Fibroblast of lung (primary cell): ENCODE measurements at regions not wholly inside any gene's neighbourhood (a gene's known extent, or its start where the extent isn't known, plus 50 kb on each side); places are given as distances from the start of the nearest gene placed in this dataset.

ENCODE experiments used
- DNase-seq, 2 donors: peaks; one replicate each; pipeline versions ENCODE4 v3.0.0 to v3.0.0-alpha.2; 2010; ENCODE audit warnings: low read depth in 2 of 2
- H2AFZ ChIP-seq: 2 replicates; pipeline ENCODE4 v1.5.1; 2012; ENCODE audit warnings: low read length, control low read depth, inconsistent platforms
- H3K27ac ChIP-seq: 2 replicates; pipeline ENCODE4 v1.5.1; 2011; ENCODE audit warnings: low read length, control low read depth; ENCODE audit not compliant: insufficient read depth
- H3K27me3 ChIP-seq: 2 replicates; pipeline ENCODE4 v1.5.1; 2011; ENCODE audit warnings: mild to moderate bottlenecking, low read length; ENCODE audit not compliant: control insufficient read depth, insufficient read depth
- H3K36me3 ChIP-seq: 2 replicates; pipeline ENCODE4 v1.5.1; 2011; ENCODE audit warnings: low read length; ENCODE audit not compliant: control insufficient read depth, insufficient read depth
- H3K4me1 ChIP-seq: 2 replicates; pipeline ENCODE4 v1.5.1; 2011; ENCODE audit warnings: low read length; ENCODE audit not compliant: control insufficient read depth, insufficient read depth; ENCODE audit errors: extremely low read depth
- H3K4me2 ChIP-seq: 2 replicates; pipeline ENCODE4 v1.5.1; 2011; ENCODE audit warnings: low read length, control low read depth; ENCODE audit not compliant: insufficient read depth; ENCODE audit errors: extremely low read depth
- H3K4me3 ChIP-seq, 4 experiments: fragments of 200-600 bp in 1 of 4; sonication (generic) in 1 of 4; replicated peaks in 1 of 4; 2 replicates each; pipeline ENCODE4 v1.5.1; 2011 to 2016; ENCODE audit warnings: low read length in 4 of 4, low read depth in 3 of 4, mild to moderate bottlenecking in 3 of 4, control low read depth in 2 of 4, inconsistent platforms in 1 of 4, mixed read lengths in 1 of 4; ENCODE audit not compliant: insufficient read depth in 1 of 4; ENCODE audit errors: control extremely low read depth in 1 of 4
- H3K79me2 ChIP-seq: 2 replicates; pipeline ENCODE4 v1.5.1; 2012; ENCODE audit warnings: mild to moderate bottlenecking, low read length, inconsistent platforms; ENCODE audit not compliant: control insufficient read depth, insufficient read depth
- H3K9ac ChIP-seq: 2 replicates; pipeline ENCODE4 v1.5.1; 2011; ENCODE audit warnings: mild to moderate bottlenecking, low read length, control low read depth; ENCODE audit not compliant: insufficient read depth
- H3K9me3 ChIP-seq: 2 replicates; pipeline ENCODE4 v1.5.1; 2012; ENCODE audit warnings: low read depth, low read length; ENCODE audit not compliant: control insufficient read depth, insufficient read depth
- H4K20me1 ChIP-seq: 2 replicates; pipeline ENCODE4 v1.5.1; 2011; ENCODE audit warnings: low read length; ENCODE audit not compliant: control insufficient read depth, insufficient read depth; ENCODE audit errors: extremely low read depth
- CTCF ChIP-seq, 2 donors: IDR thresholded peaks in 1 of 2; conservative IDR thresholded peaks in 1 of 2; 1 replicate in 1 of 2; 2 replicates in 1 of 2; pipeline ENCODE4 v1.5.1; 2011 to 2012; ENCODE audit warnings: low read length in 2 of 2, control low read depth in 1 of 2, inconsistent platforms in 1 of 2, low read depth in 1 of 2, mild to moderate bottlenecking in 1 of 2
- EZH2 ChIP-seq: IDR thresholded peaks from 2 replicates; pipeline ENCODE4 v1.5.1; 2012; ENCODE audit warnings: low read length, control low read depth, mild to moderate bottlenecking; ENCODE audit errors: missing control alignments

GRCh38 chr16:50997679-50998078, 153.4 kb downstream of the SALL1 start:
- Histone ChIP-seq H3K9me3 (no peaks in the 10 kb centered on the region), H3K79me2 (no peaks in the 10 kb centered on the region), H3K27me3 (no peaks in the 10 kb centered on the region), H2AFZ (no peak overlapping the region), H3K36me3 (no peaks in the 10 kb centered on the region), H4K20me1 (no peaks in the 10 kb centered on the region), H3K27ac (no peak overlapping the region), H3K4me3 (no peak overlapping the region), H3K9ac (no peak overlapping the region), H3K4me2 (no peak overlapping the region), H3K4me1 (no peaks in the 10 kb centered on the region)
- DNase-seq: no peak
- no peak for TF ChIP-seq EZH2
- no peak for TF ChIP-seq CTCF (conservative IDR thresholded peaks at IDR 0.05 in 1 of 2, IDR thresholded peaks at IDR 0.05 in 1 of 2; ENCODE audit: low read depth in 1 of 2, low read length in 2 of 2)

- Histone ChIP-seq H3K9ac (no peak overlapping the region), H3K27ac (no peak overlapping the region), H3K79me2 (no peaks in the 10 kb centered on the region), H3K4me1 (no peaks in the 10 kb centered on the region), H3K4me3 (no peak overlapping the region), H3K36me3 (no peaks in the 10 kb centered on the region), H3K4me2 (no peak overlapping the region), H4K20me1 (no peaks in the 10 kb centered on the region), H2AFZ (no peak overlapping the region), H3K9me3 (no peaks in the 10 kb centered on the region), H3K27me3 (no peaks in the 10 kb centered on the region)
- DNase-seq: no peak
- TF ChIP-seq CTCF (conservative IDR thresholded peaks at IDR 0.05 in 1 of 2, IDR thresholded peaks at IDR 0.05 in 1 of 2; ENCODE audit: low read depth in 1 of 2, low read length in 2 of 2) (no peak), EZH2 (no peak)
Observed at GRCh38 chr16:50996830-50997186, 154.3 kb downstream of the SALL1 start.

- no peak overlapping the region for H3K4me3 ChIP-seq
- H3K9me3 ChIP-seq: no peaks in the 10 kb centered on the region
- TF ChIP-seq CTCF (conservative IDR thresholded peaks at IDR 0.05 in 1 of 2, IDR thresholded peaks at IDR 0.05 in 1 of 2; ENCODE audit: low read depth in 1 of 2, low read length in 2 of 2) (no peak), EZH2 (no peak)
- no peak for DNase-seq
- no peak overlapping the region for H3K9ac ChIP-seq
- no peaks in the 10 kb centered on the region for H3K27me3 ChIP-seq
- no peak overlapping the region for H2AFZ ChIP-seq
- H3K36me3 ChIP-seq: no peaks in the 10 kb centered on the region
- no peaks in the 10 kb centered on the region for H3K4me1 ChIP-seq
- H3K4me2 ChIP-seq: no peak overlapping the region
- H3K79me2 ChIP-seq: no peaks in the 10 kb centered on the region
- H4K20me1 ChIP-seq: no peaks in the 10 kb centered on the region
- no peak overlapping the region for H3K27ac ChIP-seq
Observed at GRCh38 chr16:50996166-50996829, 154.8 kb downstream of the SALL1 start.
